ENCODE measurements at regions not wholly inside any gene's neighbourhood (a gene's known extent, or its start where the extent isn't known, plus 50 kb on each side); places are given as distances from the start of the nearest gene placed in this dataset.
A peak's percentile ranks its signal among the peaks of the same experiment; 100 is the strongest.

DNA sequence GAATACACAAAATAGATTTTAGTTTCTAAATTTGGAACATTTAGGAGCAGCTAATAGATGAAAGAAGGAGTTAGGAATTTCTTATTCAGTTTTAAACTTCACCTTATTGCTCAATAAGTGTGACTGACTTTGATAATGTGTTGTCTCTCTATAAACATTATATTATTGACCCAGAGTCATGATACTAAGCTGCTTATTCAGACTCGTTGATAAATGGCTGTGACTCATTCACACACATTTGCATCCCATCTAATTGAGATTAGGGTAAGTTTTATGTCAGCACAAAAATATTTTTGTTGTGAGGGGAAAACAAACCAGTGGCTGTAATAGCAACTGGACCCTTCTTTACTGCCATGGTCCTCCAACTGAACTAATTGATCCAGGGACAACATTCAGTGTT lies 137.6 kb downstream of the GOLIM4 start:
- Mint-ChIP-seq H3K9me3 (no peaks in the 10 kb centered on the region), H3K36me3 (no peaks in the 10 kb centered on the region), H3K4me3 (no peak overlapping the region), H3K4me1 (no peaks in the 10 kb centered on the region), H3K27me3 (peaks cover 16% of the 10 kb centered on the region), H3K27ac (no peak overlapping the region)
- ATAC-seq, result no peak

DNA sequence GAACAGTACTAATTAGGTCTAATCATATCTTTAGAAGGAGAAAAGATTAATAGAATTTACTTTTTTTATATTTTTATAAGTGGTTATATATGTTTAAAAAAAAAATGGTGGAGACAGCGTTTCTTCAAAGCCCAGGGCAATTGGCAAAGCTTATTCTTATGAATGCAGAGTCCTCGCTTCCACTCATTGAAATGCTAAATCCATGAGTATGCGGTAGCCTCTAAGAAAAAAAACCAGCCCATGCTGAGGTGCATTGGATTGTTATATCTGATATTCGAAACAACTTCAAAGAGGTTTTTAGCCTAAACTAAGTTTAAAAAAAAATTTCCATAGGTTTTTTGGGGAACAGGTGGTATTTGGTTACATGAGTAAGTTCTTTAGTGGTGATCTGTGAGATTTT lies 142.8 kb downstream of the GOLIM4 start:
- Mint-ChIP-seq H3K36me3 (no peaks in the 10 kb centered on the region), H3K27ac (no peak overlapping the region), H3K9me3 (peaks cover 3% of the 10 kb centered on the region), H3K4me1 (no peaks in the 10 kb centered on the region), H3K27me3 (no peaks in the 10 kb centered on the region), H3K4me3 (no peak overlapping the region)
- no peak for ATAC-seq

- Mint-ChIP-seq H3K9me3 (peaks cover 5% of the 10 kb centered on the region), H3K4me3 (no peak overlapping the region), H3K36me3 (no peaks in the 10 kb centered on the region), H3K27me3 (no peaks in the 10 kb centered on the region), H3K27ac (no peak overlapping the region), H3K4me1 (no peaks in the 10 kb centered on the region)
- peak; percentile 20 for ATAC-seq
These were observed 145.5 kb downstream of the GOLIM4 start for GRCh38 chr3:167950212-167950611.

- Mint-ChIP-seq H3K36me3 (no peaks in the 10 kb centered on the region), H3K27ac (no peak overlapping the region), H3K27me3 (peaks cover 38% of the 10 kb centered on the region), H3K4me3 (no peak overlapping the region), H3K9me3 (no peaks in the 10 kb centered on the region), H3K4me1 (no peaks in the 10 kb centered on the region)
- no peak for ATAC-seq
These were observed 154.3 kb downstream of the GOLIM4 start for GRCh38 chr3:167941234-167941995.

- Mint-ChIP-seq H3K27me3 (peaks cover 39% of the 10 kb centered on the region), H3K27ac (no peak overlapping the region), H3K4me1 (no peaks in the 10 kb centered on the region), H3K36me3 (no peaks in the 10 kb centered on the region), H3K9me3 (no peaks in the 10 kb centered on the region), H3K4me3 (no peak overlapping the region)
- no peak for ATAC-seq
These were observed 155.5 kb downstream of the GOLIM4 start for GRCh38 chr3:167940241-167940640.

DNA sequence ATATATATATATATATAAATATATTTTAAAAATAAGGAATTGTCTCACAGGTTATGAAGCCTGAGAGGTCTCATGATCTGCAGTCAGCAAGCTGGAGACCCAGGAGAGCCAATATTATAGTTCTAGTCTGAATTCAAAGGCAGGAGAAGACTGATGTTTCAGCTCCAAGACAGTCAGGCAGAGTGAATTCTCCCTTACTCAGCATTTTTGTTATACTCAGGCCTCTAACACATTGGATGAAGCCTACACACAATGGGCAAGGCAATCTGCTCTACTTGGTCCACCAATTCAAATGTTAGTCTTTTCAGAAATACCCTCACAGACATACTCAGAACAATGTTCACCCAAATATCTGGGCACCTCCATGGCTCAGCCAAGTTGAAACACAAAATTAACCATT lies 157.2 kb downstream of the GOLIM4 start:
- Mint-ChIP-seq H3K27me3 (peaks cover 39% of the 10 kb centered on the region), H3K9me3 (no peaks in the 10 kb centered on the region), H3K4me1 (no peaks in the 10 kb centered on the region), H3K27ac (no peak overlapping the region), H3K36me3 (no peaks in the 10 kb centered on the region), H3K4me3 (no peak overlapping the region)
- no peak for ATAC-seq

GRCh38 chr3:167936019-167936418 lies 159.7 kb downstream of the GOLIM4 start:
- Mint-ChIP-seq H3K9me3 (no peaks in the 10 kb centered on the region), H3K27me3 (peaks cover 25% of the 10 kb centered on the region), H3K4me3 (no peak overlapping the region), H3K27ac (no peak overlapping the region), H3K36me3 (no peaks in the 10 kb centered on the region), H3K4me1 (no peaks in the 10 kb centered on the region)
- ATAC-seq, result no peak

DNA sequence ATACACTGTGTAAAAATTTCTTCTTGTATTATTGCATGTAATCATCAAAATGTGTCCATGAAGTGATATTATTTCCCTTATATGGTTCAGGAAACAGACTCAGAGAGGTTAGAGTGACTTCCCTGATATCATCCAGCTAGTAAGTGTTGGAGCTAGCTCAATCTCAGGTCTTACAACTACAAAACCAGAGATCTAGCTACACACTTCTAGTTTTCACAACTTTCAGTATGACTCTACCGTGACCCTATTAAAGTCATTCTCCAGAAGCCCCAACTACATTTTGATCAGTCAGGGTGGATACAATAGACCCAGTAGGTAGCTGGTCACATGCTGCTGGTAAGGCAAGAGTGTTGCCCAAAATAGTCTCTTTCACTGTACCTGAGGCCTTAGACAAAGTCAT lies 165.3 kb downstream of the GOLIM4 start:
- Mint-ChIP-seq H3K9me3 (no peaks in the 10 kb centered on the region), H3K4me3 (no peak overlapping the region), H3K4me1 (no peaks in the 10 kb centered on the region), H3K27ac (no peak overlapping the region), H3K27me3 (peaks cover 24% of the 10 kb centered on the region), H3K36me3 (no peaks in the 10 kb centered on the region)
- ATAC-seq, result peak; percentile 6

DNA sequence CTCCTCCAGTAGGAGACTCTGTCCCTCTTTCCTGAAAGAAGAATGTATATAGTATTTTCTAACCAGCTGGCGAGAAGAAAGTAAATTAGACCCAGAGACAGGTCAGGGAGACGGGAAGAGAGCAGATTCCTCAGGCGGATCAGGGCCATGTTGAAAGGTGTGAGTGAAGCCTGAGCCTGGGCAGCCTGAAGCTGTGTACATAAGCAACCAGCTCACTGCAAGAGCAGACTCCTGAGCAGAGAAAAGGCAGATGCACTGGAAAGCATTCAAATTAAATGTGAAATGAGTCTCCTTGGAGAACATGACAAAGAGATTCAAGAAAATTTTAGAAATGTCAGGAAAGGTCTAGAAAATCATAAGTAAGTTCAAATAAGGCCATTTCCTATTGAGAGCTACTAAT lies 165.8 kb downstream of the GOLIM4 start:
- H3K4me3 Mint-ChIP-seq, result no peak overlapping the region
- H3K36me3 Mint-ChIP-seq, result no peaks in the 10 kb centered on the region
- no peaks in the 10 kb centered on the region for H3K4me1 Mint-ChIP-seq
- H3K9me3 Mint-ChIP-seq, result no peaks in the 10 kb centered on the region
- ATAC-seq, result no peak
- H3K27ac Mint-ChIP-seq, result no peak overlapping the region
- H3K27me3 Mint-ChIP-seq, result peaks cover 28% of the 10 kb centered on the region

DNA sequence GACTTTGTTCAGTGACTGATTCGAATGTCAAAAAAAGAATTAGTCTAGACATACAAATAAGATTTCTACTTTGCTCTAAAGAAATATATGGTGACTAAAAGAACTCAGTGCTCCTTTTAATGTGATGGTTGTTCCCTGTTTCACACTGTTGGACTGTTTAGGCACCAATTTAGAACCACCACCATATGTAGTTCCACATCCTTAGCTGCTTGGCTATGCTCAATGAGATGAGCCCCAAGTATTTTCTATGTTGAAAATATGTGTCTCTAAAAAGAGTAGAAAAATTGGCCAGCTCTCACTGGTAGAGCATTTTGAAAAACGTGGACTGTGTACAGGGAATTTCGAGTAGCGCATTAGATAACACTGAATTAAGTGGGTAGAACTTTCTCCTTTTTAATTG lies 167.3 kb downstream of the GOLIM4 start:
- Mint-ChIP-seq H3K4me3 (no peak overlapping the region), H3K27ac (no peak overlapping the region), H3K9me3 (no peaks in the 10 kb centered on the region), H3K36me3 (no peaks in the 10 kb centered on the region), H3K27me3 (peaks cover 28% of the 10 kb centered on the region), H3K4me1 (no peaks in the 10 kb centered on the region)
- no peak for ATAC-seq

GRCh38 chr3:167920747-167921146 lies 175.0 kb downstream of the GOLIM4 start:
- Mint-ChIP-seq H3K36me3 (no peaks in the 10 kb centered on the region), H3K9me3 (no peaks in the 10 kb centered on the region), H3K27me3 (peaks cover 7% of the 10 kb centered on the region), H3K4me3 (no peak overlapping the region), H3K4me1 (no peaks in the 10 kb centered on the region), H3K27ac (no peak overlapping the region)
- ATAC-seq, result no peak

DNA sequence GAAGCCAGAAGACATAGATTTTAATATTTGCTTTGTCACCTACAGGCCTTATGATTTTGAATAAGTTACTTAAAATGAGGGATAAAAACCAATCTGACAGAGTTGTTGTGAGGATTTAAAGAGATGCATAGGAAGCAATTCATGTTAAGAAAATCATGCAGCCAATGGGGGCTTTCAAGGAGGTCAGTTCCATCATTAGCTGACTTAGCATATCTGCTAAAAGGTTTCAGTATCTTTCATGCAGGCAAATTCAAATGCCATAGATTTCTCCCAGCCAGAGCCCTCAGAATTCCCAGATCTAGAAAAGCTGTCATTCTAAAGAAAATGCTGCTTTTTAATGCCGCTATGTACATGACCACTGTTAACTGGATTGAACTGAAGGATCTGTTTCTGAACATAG lies 176.1 kb downstream of the GOLIM4 start:
- no peaks in the 10 kb centered on the region for H3K27me3 Mint-ChIP-seq

DNA sequence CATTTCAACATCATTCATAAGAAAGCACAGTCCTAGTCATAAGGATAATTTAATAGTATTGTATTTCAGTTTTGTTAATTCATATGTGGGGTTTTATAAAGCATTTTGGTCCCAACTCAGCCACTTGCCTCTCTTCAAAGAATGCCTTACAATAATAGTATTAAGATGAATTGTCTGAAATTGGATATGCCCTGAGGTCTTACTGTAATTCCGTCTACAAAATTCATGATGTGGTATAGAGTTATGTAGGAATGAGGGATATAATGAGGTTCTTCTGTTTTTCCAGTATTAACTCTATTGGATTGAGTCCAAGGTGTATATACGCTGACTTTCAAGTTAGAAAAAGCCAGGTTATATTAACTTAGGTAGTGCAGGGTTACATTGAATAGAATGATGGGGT lies 177.0 kb downstream of the GOLIM4 start:
- no peak overlapping the region for H3K4me3 Mint-ChIP-seq
- no peaks in the 10 kb centered on the region for H3K36me3 Mint-ChIP-seq
- H3K27ac Mint-ChIP-seq, result no peak overlapping the region
- no peaks in the 10 kb centered on the region for H3K9me3 Mint-ChIP-seq
- no peaks in the 10 kb centered on the region for H3K4me1 Mint-ChIP-seq
- no peaks in the 10 kb centered on the region for H3K27me3 Mint-ChIP-seq
- no peak for ATAC-seq

More for the DNA sequence above, 176.1 kb downstream of the GOLIM4 start:
- no peaks in the 10 kb centered on the region for H3K9me3 Mint-ChIP-seq
- H3K4me1 Mint-ChIP-seq, result no peaks in the 10 kb centered on the region
- H3K4me3 Mint-ChIP-seq, result no peak overlapping the region
- H3K36me3 Mint-ChIP-seq, result no peaks in the 10 kb centered on the region
- ATAC-seq, result no peak
- H3K27ac Mint-ChIP-seq, result no peak overlapping the region

DNA sequence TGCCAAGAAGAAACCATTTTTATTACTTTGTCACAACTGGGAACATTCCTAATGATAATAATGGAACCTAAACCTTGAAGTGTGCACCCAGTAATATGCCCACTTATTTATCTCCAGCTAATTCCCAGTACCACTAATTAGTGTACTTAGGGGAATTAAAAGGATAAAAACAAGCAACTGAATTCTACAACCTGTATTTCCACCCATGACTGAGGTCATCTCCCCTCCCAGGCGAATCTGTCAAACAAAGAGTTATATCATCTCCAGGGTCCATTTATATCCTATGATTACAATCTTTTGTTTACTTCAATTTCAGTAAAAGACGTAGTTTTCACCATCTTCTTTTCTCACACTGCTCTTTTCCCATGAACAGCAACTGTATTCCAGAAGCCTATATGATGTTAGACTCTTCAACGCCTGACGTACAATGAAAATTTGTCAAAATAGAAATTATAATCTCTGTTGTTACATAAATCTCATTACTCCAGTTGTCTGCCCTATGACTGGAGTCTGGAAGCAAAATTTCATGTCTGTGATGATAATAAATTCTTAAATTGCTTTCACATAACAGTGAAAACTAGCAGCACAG lies 177.6 kb downstream of the GOLIM4 start:
- H3K27me3 Mint-ChIP-seq, result no peaks in the 10 kb centered on the region
- H3K4me3 Mint-ChIP-seq, result no peak overlapping the region
- ATAC-seq, result no peak
- no peaks in the 10 kb centered on the region for H3K4me1 Mint-ChIP-seq
- no peaks in the 10 kb centered on the region for H3K9me3 Mint-ChIP-seq
- H3K27ac Mint-ChIP-seq, result no peak overlapping the region
- no peaks in the 10 kb centered on the region for H3K36me3 Mint-ChIP-seq

GRCh38 chr3:167913219-167913835 lies 177.8 kb downstream of the SERPINI1 start:
- no peaks in the 10 kb centered on the region for H3K36me3 Mint-ChIP-seq
- no peaks in the 10 kb centered on the region for H3K9me3 Mint-ChIP-seq

GRCh38 chr3:167909952-167910351 lies 174.4 kb downstream of the SERPINI1 start:
- Mint-ChIP-seq H3K9me3 (no peaks in the 10 kb centered on the region), H3K36me3 (no peaks in the 10 kb centered on the region), H3K27ac (no peak overlapping the region), H3K27me3 (peaks cover 25% of the 10 kb centered on the region), H3K4me3 (no peak overlapping the region), H3K4me1 (no peaks in the 10 kb centered on the region)
- no peak for ATAC-seq

More at GRCh38 chr3:167913219-167913835, 177.8 kb downstream of the SERPINI1 start:
- no peaks in the 10 kb centered on the region for H3K4me1 Mint-ChIP-seq
- H3K27ac Mint-ChIP-seq, result no peak overlapping the region
- H3K27me3 Mint-ChIP-seq, result peaks cover 12% of the 10 kb centered on the region
- no peak for ATAC-seq
- H3K4me3 Mint-ChIP-seq, result no peak overlapping the region
